Neural progenitor cell (in vitro differentiated cells): ENCODE measurements at regions not wholly inside any gene's neighbourhood (a gene's known extent, or its start where the extent isn't known, plus 50 kb on each side); places are given as distances from the start of the nearest gene placed in this dataset.
"Not testable (repeated sequence)": the region's sequence is repeated elsewhere in the genome, so short reads cannot be mapped to it uniquely, and the experiment has no call there.

Source experiments
- DNase-seq: peaks from one replicate; pipeline ENCODE4 v3.0.0-alpha.2; 2016; ENCODE audit warnings: low spot score
- H2AFZ ChIP-seq: fragments of 200-600 bp; sonication (generic); replicated peaks from 2 replicates; pipeline ENCODE4 v1.6.1; 2016; ENCODE audit warnings: antibody characterized with exemption
- H3F3A ChIP-seq: fragments of 200-600 bp; sonication (generic); 2 replicates; pipeline ENCODE4 v1.6.1; 2016; ENCODE audit warnings: antibody characterized with exemption, low read depth
- H3K27ac ChIP-seq: fragments of 200-600 bp; sonication (generic); 2 replicates; pipeline ENCODE4 v1.5.1; 2016; ENCODE audit warnings: mild to moderate bottlenecking
- H3K27me3 ChIP-seq: fragments of 200-600 bp; sonication (generic); 2 replicates; pipeline ENCODE4 v1.6.1; 2016; ENCODE audit warnings: mild to moderate bottlenecking, moderate library complexity
- H3K36me3 ChIP-seq: fragments of 200-600 bp; sonication (generic); 2 replicates; pipeline ENCODE4 v1.5.1; 2016
- H3K4me1 ChIP-seq: fragments of 200-600 bp; sonication (generic); 2 replicates; pipeline ENCODE4 v1.6.1; 2016; ENCODE audit warnings: mixed run types
- H3K4me2 ChIP-seq: fragments of 200-600 bp; sonication (generic); 2 replicates; pipeline ENCODE4 v1.6.1; 2016
- H3K4me3 ChIP-seq: fragments of 200-600 bp; sonication (generic); 2 replicates; pipeline ENCODE4 v1.5.1; 2016
- H3K79me2 ChIP-seq: fragments of 200-600 bp; sonication (generic); 2 replicates; pipeline ENCODE4 v1.6.1; 2016; ENCODE audit warnings: low read depth
- H3K9ac ChIP-seq: fragments of 200-600 bp; sonication (generic); 2 replicates; pipeline ENCODE4 v1.6.1; 2016
- H3K9me3 ChIP-seq: fragments of 200-600 bp; sonication (generic); 2 replicates; pipeline ENCODE4 v1.5.1; 2016; ENCODE audit warnings: low read depth
- H4K20me1 ChIP-seq: fragments of 200-600 bp; sonication (generic); 2 replicates; pipeline ENCODE4 v1.6.1; 2016; ENCODE audit warnings: low read depth
- H3K27ac Mint-ChIP-seq: 3 replicates; pipeline ENCODE4 v1.8.0; 2021; ENCODE audit warnings: mixed read lengths
- H3K27me3 Mint-ChIP-seq: 2 replicates; pipeline ENCODE4 v1.8.0; 2022; ENCODE audit warnings: low read depth, mild to moderate bottlenecking, inconsistent platforms, moderate library complexity, mixed read lengths; ENCODE audit not compliant: insufficient read depth
- H3K36me3 Mint-ChIP-seq: 3 replicates; pipeline ENCODE4 v1.8.0; 2021; ENCODE audit warnings: mixed read lengths
- H3K4me1 Mint-ChIP-seq: 3 replicates; pipeline ENCODE4 v1.8.0; 2021; ENCODE audit warnings: mixed read lengths
- H3K4me3 Mint-ChIP-seq: 3 replicates; pipeline ENCODE4 v1.8.0; 2021; ENCODE audit warnings: mild to moderate bottlenecking, moderate library complexity, mixed read lengths
- H3K9me3 Mint-ChIP-seq: 3 replicates; pipeline ENCODE4 v1.8.0; 2020; ENCODE audit warnings: mixed read lengths
- EZH2 ChIP-seq: fragments of 200-600 bp; sonication (generic); IDR thresholded peaks from 2 replicates; pipeline ENCODE4 v1.6.1; 2017; ENCODE audit warnings: antibody characterized with exemption, mild to moderate bottlenecking, moderate library complexity
- EZH2phosphoT487 ChIP-seq: fragments of 200-600 bp; sonication (generic); IDR thresholded peaks from 2 replicates; pipeline ENCODE4 v1.6.1; 2017; ENCODE audit warnings: antibody characterized with exemption
- TF ChIP-seq, protein P1 (sequence below): fragments of 200-600 bp; sonication (generic); IDR thresholded peaks from 2 replicates; pipeline ENCODE4 v1.5.1; 2017; ENCODE audit warnings: antibody characterized with exemption, mild to moderate bottlenecking

GRCh38 chr4:15332377-15332776 is 95.5 kb upstream of the C1QTNF7 start:
- TF ChIP-seq, protein P1, sequence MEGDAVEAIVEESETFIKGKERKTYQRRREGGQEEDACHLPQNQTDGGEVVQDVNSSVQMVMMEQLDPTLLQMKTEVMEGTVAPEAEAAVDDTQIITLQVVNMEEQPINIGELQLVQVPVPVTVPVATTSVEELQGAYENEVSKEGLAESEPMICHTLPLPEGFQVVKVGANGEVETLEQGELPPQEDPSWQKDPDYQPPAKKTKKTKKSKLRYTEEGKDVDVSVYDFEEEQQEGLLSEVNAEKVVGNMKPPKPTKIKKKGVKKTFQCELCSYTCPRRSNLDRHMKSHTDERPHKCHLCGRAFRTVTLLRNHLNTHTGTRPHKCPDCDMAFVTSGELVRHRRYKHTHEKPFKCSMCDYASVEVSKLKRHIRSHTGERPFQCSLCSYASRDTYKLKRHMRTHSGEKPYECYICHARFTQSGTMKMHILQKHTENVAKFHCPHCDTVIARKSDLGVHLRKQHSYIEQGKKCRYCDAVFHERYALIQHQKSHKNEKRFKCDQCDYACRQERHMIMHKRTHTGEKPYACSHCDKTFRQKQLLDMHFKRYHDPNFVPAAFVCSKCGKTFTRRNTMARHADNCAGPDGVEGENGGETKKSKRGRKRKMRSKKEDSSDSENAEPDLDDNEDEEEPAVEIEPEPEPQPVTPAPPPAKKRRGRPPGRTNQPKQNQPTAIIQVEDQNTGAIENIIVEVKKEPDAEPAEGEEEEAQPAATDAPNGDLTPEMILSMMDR, result no peak
- no peak for TF ChIP-seq EZH2phosphoT487
- no peak for TF ChIP-seq EZH2
- H3K27me3 Mint-ChIP-seq, result peaks cover 3% of the 10 kb centered on the region
- Histone ChIP-seq H3K4me2 (no peak overlapping the region), H3K4me1 (no peaks in the 10 kb centered on the region), H4K20me1 (no peaks in the 10 kb centered on the region), H3K4me3 (no peak overlapping the region), H3K36me3 (no peaks in the 10 kb centered on the region), H3K27ac (no peak overlapping the region), H3K9me3 (no peaks in the 10 kb centered on the region), H3K79me2 (no peaks in the 10 kb centered on the region), H2AFZ (no peak overlapping the region), H3K27me3 (no peaks in the 10 kb centered on the region), H3F3A (no peaks in the 10 kb centered on the region), H3K9ac (no peak overlapping the region)
- H3K4me1 Mint-ChIP-seq, result peaks cover 8% of the 10 kb centered on the region
- no peaks in the 10 kb centered on the region for H3K36me3 Mint-ChIP-seq
- H3K27ac Mint-ChIP-seq, result no peak overlapping the region
- no peaks in the 10 kb centered on the region for H3K9me3 Mint-ChIP-seq
- DNase-seq, result no peak
- H3K4me3 Mint-ChIP-seq, result no peak overlapping the region

GRCh38 chr4:15333692-15334633 is 93.9 kb upstream of the C1QTNF7 start:
- DNase-seq, result no peak
- H3K4me3 Mint-ChIP-seq, result no peak overlapping the region
- no peaks in the 10 kb centered on the region for H3K36me3 ChIP-seq
- H3K27me3 ChIP-seq, result no peaks in the 10 kb centered on the region
- H3K9me3 ChIP-seq, result no peaks in the 10 kb centered on the region
- no peak overlapping the region for H3K9ac ChIP-seq
- H4K20me1 ChIP-seq, result no peaks in the 10 kb centered on the region
- no peak overlapping the region for H3K4me3 ChIP-seq
- H3K4me2 ChIP-seq, result no peak overlapping the region
- peaks cover 8% of the 10 kb centered on the region for H3K4me1 Mint-ChIP-seq
- TF ChIP-seq, protein P1, result no peak
- TF ChIP-seq EZH2, result no peak
- TF ChIP-seq EZH2phosphoT487, result no peak
- H3K36me3 Mint-ChIP-seq, result no peaks in the 10 kb centered on the region
- no peak overlapping the region for H3K27ac Mint-ChIP-seq
- H3K4me1 ChIP-seq, result no peaks in the 10 kb centered on the region
- peaks cover 2% of the 10 kb centered on the region for H3K27me3 Mint-ChIP-seq
- no peak overlapping the region for H2AFZ ChIP-seq
- no peaks in the 10 kb centered on the region for H3K79me2 ChIP-seq
- no peaks in the 10 kb centered on the region for H3F3A ChIP-seq
- H3K27ac ChIP-seq, result no peak overlapping the region
- no peaks in the 10 kb centered on the region for H3K9me3 Mint-ChIP-seq

- no peaks in the 10 kb centered on the region for H3K9me3 ChIP-seq
Measured at GRCh38 chr4:15336410-15337167, 91.2 kb upstream of the C1QTNF7 start.

GRCh38 chr4:15337168-15337657 is 90.6 kb upstream of the C1QTNF7 start:
- not testable (repeated sequence) for H4K20me1 ChIP-seq, H3K9me3 Mint-ChIP-seq, H3K4me1 ChIP-seq, H3F3A ChIP-seq, H3K4me3 ChIP-seq, H3K27me3 ChIP-seq, H3K4me3 Mint-ChIP-seq, H3K79me2 ChIP-seq, H2AFZ ChIP-seq, H3K9ac ChIP-seq, DNase-seq, H3K27ac ChIP-seq, H3K9me3 ChIP-seq, H3K27ac Mint-ChIP-seq, H3K27me3 Mint-ChIP-seq, H3K36me3 Mint-ChIP-seq, H3K36me3 ChIP-seq, H3K4me2 ChIP-seq
- peaks cover 17% of the 10 kb centered on the region for H3K4me1 Mint-ChIP-seq

More at GRCh38 chr4:15336410-15337167, 91.2 kb upstream of the C1QTNF7 start:
- Histone ChIP-seq H3K27ac (no peak overlapping the region), H3K36me3 (no peaks in the 10 kb centered on the region), H3K4me2 (no peak overlapping the region), H3K4me3 (no peak overlapping the region), H3K9ac (no peak overlapping the region), H4K20me1 (no peaks in the 10 kb centered on the region), H3K79me2 (no peaks in the 10 kb centered on the region), H2AFZ (no peak overlapping the region), H3K4me1 (no peaks in the 10 kb centered on the region), H3K27me3 (no peaks in the 10 kb centered on the region), H3F3A (no peaks in the 10 kb centered on the region)
- H3K4me1 Mint-ChIP-seq, result peaks cover 17% of the 10 kb centered on the region
- H3K9me3 Mint-ChIP-seq, result no peaks in the 10 kb centered on the region
- H3K36me3 Mint-ChIP-seq, result no peaks in the 10 kb centered on the region
- peaks cover 2% of the 10 kb centered on the region for H3K27me3 Mint-ChIP-seq
- H3K4me3 Mint-ChIP-seq, result no peak overlapping the region
- no peak overlapping the region for H3K27ac Mint-ChIP-seq
- no peak for TF ChIP-seq EZH2
- no peak for TF ChIP-seq EZH2phosphoT487
- DNase-seq, result no peak
